ENCODE measurements at regions not wholly inside any gene's neighbourhood (a gene's known extent, or its start where the extent isn't known, plus 50 kb on each side); places are given as distances from the start of the nearest gene placed in this dataset.

DNA sequence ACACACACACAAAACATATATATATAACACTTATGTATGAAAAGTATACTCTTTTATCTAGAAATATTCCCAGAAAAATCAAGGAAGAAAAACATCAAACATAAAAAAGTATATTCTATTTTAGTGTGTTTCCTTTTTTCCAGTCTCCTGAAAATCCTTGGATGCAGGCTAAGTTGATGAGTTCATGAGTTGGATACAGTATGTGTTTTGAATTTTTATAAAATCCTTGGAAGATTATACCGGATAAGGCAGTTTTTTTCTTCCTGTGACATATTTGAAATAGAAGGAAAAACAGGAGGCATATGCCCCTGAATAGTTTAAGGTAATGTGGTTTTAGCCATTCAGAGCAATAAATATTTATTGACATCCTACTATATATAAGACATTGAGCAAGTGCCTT, 203.6 kb downstream of the SNX18 start:
- Histone ChIP-seq H3K4me1 (ENCODE audit: control insufficient read depth in 1 of 2, insufficient read depth in 2 of 2, low read depth in 1 of 2, low read length in 1 of 2) (peaks cover 5 to 21% of the 10 kb centered on the region in 2 experiments; a peak in 2 of 4 replicates), H3K27ac (ENCODE audit: low read depth in 2 of 2, low read length in 1 of 2) (no peak overlapping the region), H2AFZ (ENCODE audit: low read depth) (no peak overlapping the region), H3K36me3 (replicated peaks in 1 of 2; ENCODE audit: control insufficient read depth in 1 of 2, insufficient read depth in 2 of 2, low read length in 1 of 2) (no peaks in the 10 kb centered on the region), H3F3A (replicated peaks; ENCODE audit: insufficient read depth) (no peaks in the 10 kb centered on the region), H3K4me2 (no peak overlapping the region), H3K79me2 (ENCODE audit: insufficient read depth) (no peaks in the 10 kb centered on the region), H3K9me2 (no peaks in the 10 kb centered on the region), H4K20me1 (ENCODE audit: insufficient read depth) (no peaks in the 10 kb centered on the region), H3K9me3 (0 out of 2 replicates have a peak, but pooled peaks cover 7% of the 10 kb centered on the region), H3K4me3 (ENCODE audit: low read depth in 2 of 2, low read length in 1 of 2) (no peak overlapping the region), H3K9ac (no peak overlapping the region), H3K27me3 (ENCODE audit: insufficient read depth) (peaks cover 5% of the 10 kb centered on the region; the same call in 1 of the 2 replicates)
- CTCF ChIA-PET: no interaction called here
- no peak for DNase-seq
- POLR2A ChIA-PET: no interaction called here
- TF ChIP-seq REST (IDR thresholded peaks at IDR 0.05; ENCODE audit: low read depth, low read length) (no peak), MXI1 (IDR thresholded peaks at IDR 0.05; ENCODE audit: low read depth, low read length) (no peak), SMC3 (IDR thresholded peaks at IDR 0.05; ENCODE audit: low read depth, low read length) (no peak), TAF1 (IDR thresholded peaks at IDR 0.05; ENCODE audit: borderline replicate concordance, low read depth, low read length) (no peak), YY1 (IDR thresholded peaks at IDR 0.05; ENCODE audit: low read depth) (no peak), EZH2phosphoT487 (IDR thresholded peaks at IDR 0.05; ENCODE audit: borderline replicate concordance, low read depth) (no peak), FOSL2 (IDR thresholded peaks at IDR 0.05; ENCODE audit: borderline replicate concordance, low read depth) (no peak), ELF1 (IDR thresholded peaks at IDR 0.05) (no peak), GABPA (IDR thresholded peaks at IDR 0.05; ENCODE audit: low read depth) (no peak), FOXJ3 (CRISPR knock-in tag; IDR thresholded peaks at IDR 0.05) (no peak), MAX (IDR thresholded peaks at IDR 0.05; ENCODE audit: low read depth) (no peak), USF1 (IDR thresholded peaks at IDR 0.05; ENCODE audit: borderline replicate concordance, low read depth) (no peak), ZBTB33 (IDR thresholded peaks at IDR 0.05; ENCODE audit: borderline replicate concordance, low read depth) (no peak), TCF12 (IDR thresholded peaks at IDR 0.05) (no peak), TEAD4 (IDR thresholded peaks at IDR 0.05; ENCODE audit: borderline replicate concordance, insufficient read depth) (no peak), JUND (IDR thresholded peaks at IDR 0.05) (no peak)
- TF ChIP-seq, protein P1, sequence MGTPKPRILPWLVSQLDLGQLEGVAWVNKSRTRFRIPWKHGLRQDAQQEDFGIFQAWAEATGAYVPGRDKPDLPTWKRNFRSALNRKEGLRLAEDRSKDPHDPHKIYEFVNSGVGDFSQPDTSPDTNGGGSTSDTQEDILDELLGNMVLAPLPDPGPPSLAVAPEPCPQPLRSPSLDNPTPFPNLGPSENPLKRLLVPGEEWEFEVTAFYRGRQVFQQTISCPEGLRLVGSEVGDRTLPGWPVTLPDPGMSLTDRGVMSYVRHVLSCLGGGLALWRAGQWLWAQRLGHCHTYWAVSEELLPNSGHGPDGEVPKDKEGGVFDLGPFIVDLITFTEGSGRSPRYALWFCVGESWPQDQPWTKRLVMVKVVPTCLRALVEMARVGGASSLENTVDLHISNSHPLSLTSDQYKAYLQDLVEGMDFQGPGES (IDR thresholded peaks at IDR 0.05; ENCODE audit: low read depth, low read length): no peak
- 79% methylated on average over 1 of the region's 1 CpG for whole genome bisulfite sequencing (ENCODE audit: low lambda C conversion rate)

All from SK-N-SH (cell line).